Stomach (tissue), 4 donors: ENCODE measurements at regions not wholly inside any gene's neighbourhood (a gene's known extent, or its start where the extent isn't known, plus 50 kb on each side); places are given as distances from the start of the nearest gene placed in this dataset.

ENCODE experiments used
- POLR2A ChIP-seq, 4 donors: fragments of 450-650 bp; IDR thresholded peaks; one replicate each; pipeline ENCODE4 v1.6.1; 2016; ENCODE audit warnings: antibody characterized with exemption in 4 of 4, control low read depth in 2 of 4, mild to moderate bottlenecking in 1 of 4, moderate library complexity in 1 of 4
- TF ChIP-seq, protein P1 (sequence below), 7 experiments: fragments of 450-650 bp in 4 of 7; fragments of 200-600 bp in 3 of 7; sonication (generic) in 3 of 7; IDR thresholded peaks; one replicate each; pipeline ENCODE4 v1.5.1; 2016 to 2019; ENCODE audit warnings: antibody characterized with exemption in 7 of 7, control low read depth in 2 of 7, mild to moderate bottlenecking in 1 of 7

DNA sequence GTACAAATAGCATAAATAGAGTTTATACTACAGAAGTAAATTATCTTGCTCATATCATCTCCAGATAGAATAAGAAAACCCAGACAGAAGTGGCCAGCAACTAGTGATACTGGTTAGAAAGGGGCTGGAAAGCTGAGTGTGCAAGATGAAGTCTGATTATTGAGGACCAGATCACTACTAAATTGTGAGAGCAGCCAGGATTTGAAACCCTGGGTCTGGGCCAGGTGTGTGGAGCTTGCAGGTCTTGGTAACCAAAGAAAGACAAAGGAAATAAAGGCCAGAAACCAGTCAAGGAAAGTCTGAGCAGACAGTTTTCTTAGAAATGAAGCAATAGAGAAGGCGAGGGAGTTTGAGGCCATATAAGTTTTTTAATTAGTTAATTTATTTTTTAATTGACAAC, 611.8 kb downstream of the ETNK1 start:
- TF ChIP-seq POLR2A (IDR thresholded peaks at IDR 0.05), result no peak
- TF ChIP-seq, protein P1, sequence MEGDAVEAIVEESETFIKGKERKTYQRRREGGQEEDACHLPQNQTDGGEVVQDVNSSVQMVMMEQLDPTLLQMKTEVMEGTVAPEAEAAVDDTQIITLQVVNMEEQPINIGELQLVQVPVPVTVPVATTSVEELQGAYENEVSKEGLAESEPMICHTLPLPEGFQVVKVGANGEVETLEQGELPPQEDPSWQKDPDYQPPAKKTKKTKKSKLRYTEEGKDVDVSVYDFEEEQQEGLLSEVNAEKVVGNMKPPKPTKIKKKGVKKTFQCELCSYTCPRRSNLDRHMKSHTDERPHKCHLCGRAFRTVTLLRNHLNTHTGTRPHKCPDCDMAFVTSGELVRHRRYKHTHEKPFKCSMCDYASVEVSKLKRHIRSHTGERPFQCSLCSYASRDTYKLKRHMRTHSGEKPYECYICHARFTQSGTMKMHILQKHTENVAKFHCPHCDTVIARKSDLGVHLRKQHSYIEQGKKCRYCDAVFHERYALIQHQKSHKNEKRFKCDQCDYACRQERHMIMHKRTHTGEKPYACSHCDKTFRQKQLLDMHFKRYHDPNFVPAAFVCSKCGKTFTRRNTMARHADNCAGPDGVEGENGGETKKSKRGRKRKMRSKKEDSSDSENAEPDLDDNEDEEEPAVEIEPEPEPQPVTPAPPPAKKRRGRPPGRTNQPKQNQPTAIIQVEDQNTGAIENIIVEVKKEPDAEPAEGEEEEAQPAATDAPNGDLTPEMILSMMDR (IDR thresholded peaks at IDR 0.05), result no peak
